Tibial nerve (tissue), 4 donors: ENCODE measurements at regions not wholly inside any gene's neighbourhood (a gene's known extent, or its start where the extent isn't known, plus 50 kb on each side); places are given as distances from the start of the nearest gene placed in this dataset.

ENCODE experiments used
- DNase-seq, 2 donors: peaks; one replicate each; pipeline ENCODE4 v3.0.0-alpha.2; 2019; ENCODE audit warnings: low spot score in 2 of 2
- H3K27ac ChIP-seq, 4 donors: fragments of 200-600 bp; sonication (generic) in 3 of 4; one replicate each; pipeline ENCODE4 v1.5.1; 2017 to 2019; ENCODE audit warnings: mild to moderate bottlenecking in 1 of 4
- H3K27me3 ChIP-seq, 2 donors: fragments of 200-600 bp; sonication (generic) in 1 of 2; one replicate each; pipeline versions ENCODE4 v1.5.1 to v1.6.0; 2017 to 2019
- H3K36me3 ChIP-seq, 3 donors: fragments of 200-600 bp; sonication (generic); one replicate each; pipeline ENCODE4 v1.5.1; 2018 to 2019
- H3K4me1 ChIP-seq, 4 donors: fragments of 200-600 bp; sonication (generic) in 3 of 4; one replicate each; pipeline ENCODE4 v1.5.1; 2017 to 2019
- H3K4me3 ChIP-seq, 4 donors: fragments of 200-600 bp; sonication (generic) in 3 of 4; one replicate each; pipeline ENCODE4 v1.5.1; 2017 to 2019; ENCODE audit warnings: mild to moderate bottlenecking in 1 of 4, moderate library complexity in 1 of 4
- H3K9me3 ChIP-seq, 4 donors: fragments of 200-600 bp; sonication (generic) in 3 of 4; one replicate each; pipeline ENCODE4 v1.5.1; 2017 to 2019
- CTCF ChIP-seq, 5 experiments: fragments of 200-600 bp in 3 of 5; fragments of 450-650 bp in 2 of 5; sonication (generic) in 3 of 5; IDR thresholded peaks; one replicate each; pipeline ENCODE4 v1.5.1; 2016 to 2019; ENCODE audit warnings: antibody characterized with exemption in 5 of 5, mild to moderate bottlenecking in 3 of 5, moderate library complexity in 2 of 5
- EP300 ChIP-seq, 2 donors: sonication (generic); formaldehyde crosslinking; IDR thresholded peaks; one replicate each; pipeline ENCODE4 v1.6.1; 2017; ENCODE audit warnings: antibody characterized with exemption in 2 of 2, mild to moderate bottlenecking in 1 of 2
- POLR2A ChIP-seq, 2 donors: fragments of 450-650 bp; IDR thresholded peaks; one replicate each; pipeline ENCODE4 v1.6.1; 2017; ENCODE audit warnings: antibody characterized with exemption in 2 of 2, mild to moderate bottlenecking in 2 of 2, moderate library complexity in 2 of 2
- WGBS, 2 donors: methylation state at CpG; one replicate each; pipeline ENCODE4 v1.1.5; 2018; 5-methylcytosine and 5-hydroxymethylcytosine counted together

GRCh38 chr20:11832851-11833250 is 84.8 kb upstream of the BTBD3 start:
- WGBS, 2 donors: 0% methylated on average over 1 of the region's 1 CpG
- no peak overlapping the region for H3K4me3 ChIP-seq
- TF ChIP-seq POLR2A (IDR thresholded peaks at IDR 0.05): no peak
- TF ChIP-seq EP300 (IDR thresholded peaks at IDR 0.05): no peak
- TF ChIP-seq CTCF (IDR thresholded peaks at IDR 0.05): no peak
- DNase-seq: no peak
- H3K27ac ChIP-seq: no peak overlapping the region
- no peaks in the 10 kb centered on the region for H3K9me3 ChIP-seq
- H3K4me1 ChIP-seq: no peaks in the 10 kb centered on the region
- no peaks in the 10 kb centered on the region for H3K36me3 ChIP-seq
- no peaks in the 10 kb centered on the region for H3K27me3 ChIP-seq

GRCh38 chr20:11833825-11834224 is 83.9 kb upstream of the BTBD3 start:
- no peaks in the 10 kb centered on the region for H3K9me3 ChIP-seq
- no peak overlapping the region for H3K4me3 ChIP-seq
- DNase-seq: no peak
- H3K4me1 ChIP-seq: no peaks in the 10 kb centered on the region
- no peak overlapping the region for H3K27ac ChIP-seq
- H3K36me3 ChIP-seq: no peaks in the 10 kb centered on the region
- TF ChIP-seq CTCF (IDR thresholded peaks at IDR 0.05) (no peak), EP300 (IDR thresholded peaks at IDR 0.05) (no peak), POLR2A (IDR thresholded peaks at IDR 0.05) (no peak)
- 88 to 94% methylated on average over 3 of the region's 3 CpGs for WGBS, 2 donors
- no peaks in the 10 kb centered on the region for H3K27me3 ChIP-seq

GRCh38 chr20:11838076-11838636 is 79.5 kb upstream of the BTBD3 start:
- Histone ChIP-seq H3K9me3 (no peaks in the 10 kb centered on the region), H3K4me1 (no peaks in the 10 kb centered on the region), H3K27me3 (no peaks in the 10 kb centered on the region), H3K27ac (no peak overlapping the region), H3K4me3 (no peak overlapping the region), H3K36me3 (no peaks in the 10 kb centered on the region)
- DNase-seq: no peak
- TF ChIP-seq EP300 (IDR thresholded peaks at IDR 0.05): no peak
- TF ChIP-seq POLR2A (IDR thresholded peaks at IDR 0.05): no peak
- TF ChIP-seq CTCF (IDR thresholded peaks at IDR 0.05): no peak
- 79 to 85% methylated on average over 4 of the region's 4 CpGs for WGBS, 2 donors

GRCh38 chr20:11841972-11842461 is 75.7 kb upstream of the BTBD3 start:
- TF ChIP-seq CTCF (IDR thresholded peaks at IDR 0.05): no peak
- TF ChIP-seq POLR2A (IDR thresholded peaks at IDR 0.05): no peak
- TF ChIP-seq EP300 (IDR thresholded peaks at IDR 0.05): no peak
- WGBS, 2 donors: 84 to 94% methylated on average over 3 of the region's 3 CpGs

GRCh38 chr20:11843289-11843688 is 74.4 kb upstream of the BTBD3 start:
- WGBS, 2 donors: 76 to 85% methylated on average over 1 of the region's 1 CpG
- no peak for TF ChIP-seq EP300 (IDR thresholded peaks at IDR 0.05)
- TF ChIP-seq CTCF (IDR thresholded peaks at IDR 0.05): no peak
- no peak for TF ChIP-seq POLR2A (IDR thresholded peaks at IDR 0.05)
- Histone ChIP-seq H3K4me1 (no peaks in the 10 kb centered on the region), H3K27me3 (no peaks in the 10 kb centered on the region), H3K9me3 (no peaks in the 10 kb centered on the region), H3K27ac (no peak overlapping the region), H3K4me3 (no peak overlapping the region), H3K36me3 (no peaks in the 10 kb centered on the region)
- no peak for DNase-seq

More at GRCh38 chr20:11841972-11842461, 75.7 kb upstream of the BTBD3 start:
- Histone ChIP-seq H3K36me3 (no peaks in the 10 kb centered on the region), H3K27ac (no peak overlapping the region), H3K27me3 (no peaks in the 10 kb centered on the region), H3K9me3 (no peaks in the 10 kb centered on the region), H3K4me3 (no peak overlapping the region), H3K4me1 (no peaks in the 10 kb centered on the region)
- DNase-seq: no peak
